NCI-H1694 treated with DMSO at 0.1 percent for 48 hours (cell line): ENCODE measurements at regions not wholly inside any gene's neighbourhood (a gene's known extent, or its start where the extent isn't known, plus 50 kb on each side); places are given as distances from the start of the nearest gene placed in this dataset.

ENCODE experiments used
- DNase-seq: peaks from one replicate; lab custom pipeline; 2025; lab: John Stamatoyannopoulos, UW

DNA sequence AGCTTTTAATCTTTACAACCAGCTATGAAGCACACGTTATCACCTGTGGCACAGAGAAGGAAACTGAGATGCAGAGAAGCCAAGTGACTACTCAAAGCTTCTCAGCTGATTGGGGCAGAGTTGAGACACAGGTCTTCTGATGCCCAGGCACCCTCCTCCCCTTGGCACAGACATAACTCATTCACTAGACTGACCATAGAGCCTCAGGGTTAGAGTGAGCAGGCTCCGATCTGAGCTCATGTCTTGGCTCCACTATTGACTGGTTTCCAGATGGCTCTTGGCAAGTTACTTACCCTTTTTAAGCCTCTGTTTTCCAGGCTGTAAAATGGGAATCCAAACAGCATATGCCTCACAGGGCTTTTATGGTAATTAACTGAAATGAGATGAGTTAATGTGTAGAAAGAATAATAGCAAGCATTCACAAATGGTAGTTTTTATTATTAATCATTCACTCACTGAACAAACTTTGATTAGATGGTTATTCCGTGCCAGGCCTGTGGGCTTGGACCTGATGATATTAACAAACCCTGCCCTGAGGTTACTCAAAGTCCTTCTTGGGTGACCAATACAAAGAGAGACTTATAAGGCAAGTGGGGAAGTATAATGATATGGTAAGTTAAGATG, 184.3 kb downstream of the ANXA2 start:
- DNase-seq: no peak

DNA sequence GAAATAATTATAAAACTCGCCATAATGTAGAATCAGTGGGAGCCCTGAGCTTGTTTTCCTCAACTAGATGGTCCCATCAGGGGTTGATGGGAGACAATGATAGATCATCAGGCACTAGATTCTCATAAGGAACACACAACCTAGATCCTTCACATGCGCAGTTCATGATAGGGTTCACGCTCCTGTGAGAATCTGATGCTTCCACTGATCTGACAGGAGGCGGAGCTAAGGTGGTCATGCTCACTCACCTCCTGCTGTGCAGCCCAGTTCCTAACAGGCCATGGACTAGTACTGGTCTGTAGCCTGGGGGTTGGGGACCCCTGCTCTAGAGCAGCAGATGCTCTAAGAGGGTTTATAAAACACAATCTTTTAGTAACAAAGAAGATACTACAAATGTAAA, 183.6 kb downstream of the ANXA2 start:
- no peak for DNase-seq

DNA sequence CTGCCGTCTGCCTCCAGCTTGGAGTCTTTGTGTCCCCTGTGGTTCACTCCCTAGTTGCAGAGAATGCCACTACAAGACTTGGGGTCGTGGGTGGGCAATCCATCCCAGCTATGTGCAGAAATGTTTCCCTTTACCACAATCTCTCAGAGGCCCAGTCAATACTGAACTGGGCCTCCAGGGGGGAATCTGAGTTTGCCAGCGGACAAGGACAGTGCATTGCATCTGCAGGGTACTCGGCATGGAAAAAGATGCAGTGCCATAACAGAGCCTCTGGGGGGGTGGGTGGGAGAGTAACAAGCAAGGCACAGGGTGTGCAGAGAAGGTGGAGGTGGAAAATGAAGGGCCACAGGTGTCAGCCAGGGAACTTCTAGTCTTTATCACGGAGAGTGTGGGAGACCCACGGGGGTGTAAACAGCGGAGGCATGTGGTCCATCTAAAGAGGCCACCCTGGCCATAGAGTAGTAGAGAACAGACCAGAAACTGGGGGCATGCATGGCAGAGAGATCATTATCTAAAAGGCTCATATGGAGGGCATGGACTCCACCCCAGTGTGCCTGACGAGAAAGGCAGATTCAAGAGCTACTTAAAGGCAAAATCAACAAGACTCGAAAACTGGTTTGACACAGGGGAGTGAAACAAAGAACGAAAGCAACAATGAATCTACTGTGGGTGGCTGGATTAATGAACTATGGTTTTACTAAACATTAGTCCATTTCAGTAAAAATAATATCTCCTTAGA, 182.4 kb downstream of the ANXA2 start:
- no peak for DNase-seq

DNA sequence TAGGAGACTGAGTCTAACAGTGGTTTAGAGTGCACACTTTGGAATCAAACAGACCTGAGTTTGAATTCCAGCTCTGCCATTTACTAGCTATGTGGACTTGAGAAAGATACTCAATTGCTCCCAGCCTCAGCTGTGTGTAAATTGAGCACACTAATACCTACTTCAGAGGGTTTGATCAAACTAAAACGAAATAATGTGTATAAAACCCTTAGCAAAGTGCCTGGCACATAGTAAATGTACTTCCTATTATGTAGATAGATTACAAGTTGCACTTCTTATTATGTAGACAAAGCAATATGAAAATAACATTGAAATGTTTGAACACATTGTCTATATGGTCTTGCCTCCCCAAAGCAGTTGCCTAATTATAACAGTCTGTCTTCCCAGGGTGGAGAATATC, 180.6 kb downstream of the ANXA2 start:
- DNase-seq: no peak

DNA sequence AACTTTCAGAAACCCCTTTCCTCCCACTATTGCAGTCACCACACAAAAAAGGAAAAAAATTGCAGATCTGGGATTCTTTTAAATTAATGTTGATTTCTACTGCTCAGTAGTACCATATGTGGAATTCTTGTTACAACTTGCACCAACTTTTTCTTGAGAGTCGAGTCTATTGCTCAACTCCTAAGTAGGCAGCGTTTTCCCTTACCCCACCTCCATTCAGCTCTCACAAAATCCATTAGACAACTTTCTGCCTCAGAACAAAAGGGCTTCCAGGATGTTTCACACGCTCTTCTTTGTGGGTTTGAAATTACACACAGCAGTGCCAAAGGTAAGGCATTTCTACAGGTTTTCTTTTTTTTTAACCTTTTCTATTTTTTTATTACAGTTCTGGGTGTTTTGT, 179.5 kb downstream of the ANXA2 start:
- no peak for DNase-seq

DNA sequence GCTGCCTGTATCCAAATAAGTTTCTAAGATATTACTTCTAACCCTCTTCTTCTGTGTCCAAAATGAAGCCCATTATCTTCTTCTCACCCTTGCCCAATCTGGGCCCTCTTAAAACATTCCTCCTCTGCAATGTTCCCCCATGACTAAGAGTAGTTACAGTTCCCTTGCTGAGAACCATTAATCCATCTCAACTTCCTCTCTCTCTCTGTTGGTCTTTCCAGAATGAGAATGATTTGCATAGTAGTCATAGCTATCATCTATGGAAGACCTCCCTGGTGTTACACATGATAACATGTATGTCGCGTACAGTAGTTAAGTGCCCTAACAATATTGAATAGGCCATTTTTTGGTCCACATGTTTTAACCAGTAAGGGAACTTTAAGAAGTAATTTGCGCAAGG, 177.9 kb downstream of the ANXA2 start:
- DNase-seq: no peak

DNA sequence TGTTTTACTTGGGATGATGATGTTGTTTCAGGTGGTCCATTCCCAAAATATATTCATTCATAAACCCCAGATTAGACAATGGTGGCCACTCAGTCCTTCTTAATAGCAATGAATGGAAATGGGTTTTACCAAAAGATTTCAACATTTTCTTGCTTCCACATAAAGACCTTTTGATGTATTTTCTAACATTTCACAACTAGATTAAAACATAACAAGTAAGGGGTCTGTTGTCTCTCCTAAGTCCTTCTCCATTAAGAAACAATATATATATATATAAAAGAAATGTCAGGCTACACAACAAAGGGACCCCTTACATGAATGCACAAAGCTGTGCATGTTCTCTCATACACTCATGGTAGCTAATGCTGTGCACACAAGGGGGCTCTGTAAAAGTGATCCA, 176.4 kb downstream of the ANXA2 start:
- no peak for DNase-seq

DNA sequence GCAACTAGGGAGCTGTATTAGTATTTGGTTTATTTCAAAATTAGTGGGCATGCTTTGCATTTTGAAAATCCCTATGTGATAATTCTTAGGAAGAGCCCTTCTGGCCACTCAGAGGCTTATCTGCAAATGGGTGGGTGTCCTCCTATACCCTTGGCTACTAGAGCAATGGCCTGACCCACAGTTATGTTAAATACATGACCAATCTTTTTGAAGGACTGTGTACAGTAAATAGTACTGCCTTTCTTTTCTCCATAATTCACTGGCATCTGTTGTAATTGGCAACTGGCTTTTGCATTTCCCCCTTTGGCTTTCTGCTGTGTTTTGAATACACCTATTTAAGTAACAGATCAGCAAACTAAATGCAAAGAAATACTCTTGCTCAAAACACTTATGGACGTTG, 175.4 kb downstream of the ANXA2 start:
- no peak for DNase-seq

DNA sequence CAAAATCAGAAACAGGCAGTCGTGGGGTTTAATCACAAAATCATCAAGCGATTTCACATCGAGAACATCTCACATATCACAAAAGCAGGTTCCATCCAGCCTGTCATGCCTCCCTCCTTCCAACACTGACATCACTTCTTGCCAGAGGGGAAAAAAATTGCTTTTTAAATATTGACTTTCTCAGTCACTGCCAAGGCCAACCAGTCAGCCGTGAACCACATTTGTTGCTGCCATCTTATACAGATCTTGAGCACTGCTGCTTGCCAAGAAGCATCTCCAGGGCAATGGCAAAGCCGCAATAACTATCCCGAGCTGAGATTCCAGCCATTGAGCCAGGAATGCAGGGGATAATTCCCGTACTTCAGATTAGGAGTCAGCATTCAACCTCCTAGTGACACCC, 174.6 kb downstream of the ANXA2 start:
- DNase-seq: no peak

DNA sequence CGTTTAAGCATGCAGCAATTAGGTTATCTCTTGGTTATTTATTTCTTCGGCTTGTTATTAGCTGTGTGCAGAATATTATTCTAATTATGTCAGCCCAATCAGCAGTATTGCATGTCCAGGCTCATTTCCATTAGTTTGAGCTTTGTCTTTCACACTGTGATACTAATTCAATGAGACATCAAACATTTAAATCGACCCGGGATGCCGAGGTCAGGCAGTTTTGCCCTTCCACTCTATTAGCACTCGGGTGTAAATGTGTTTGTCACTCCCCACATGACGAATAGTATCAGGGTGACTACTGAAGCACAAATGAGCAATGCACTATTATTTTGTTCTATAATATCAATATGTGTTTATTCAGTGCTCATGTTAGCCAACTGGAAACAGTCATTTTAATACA, 170.9 kb downstream of the ANXA2 start:
- no peak for DNase-seq

DNA sequence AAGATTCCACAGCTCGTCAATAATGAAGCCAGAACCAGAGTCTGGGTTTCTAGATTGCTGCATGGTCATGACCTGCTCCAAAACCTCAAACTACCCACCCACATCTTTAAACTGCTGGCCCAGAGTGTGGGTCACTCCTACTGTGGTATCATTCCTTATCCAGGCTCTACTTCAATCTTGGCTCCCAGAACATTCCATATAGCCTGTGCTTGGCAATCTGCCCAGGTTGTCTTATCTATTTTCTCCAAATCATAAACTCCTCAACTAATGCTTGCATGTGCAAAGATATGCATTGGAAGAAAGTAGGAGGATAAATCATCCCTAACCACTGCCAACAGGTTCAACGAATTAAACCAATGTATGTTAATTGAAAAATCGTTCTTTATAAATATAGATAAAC, 169.7 kb downstream of the ANXA2 start:
- DNase-seq: no peak

DNA sequence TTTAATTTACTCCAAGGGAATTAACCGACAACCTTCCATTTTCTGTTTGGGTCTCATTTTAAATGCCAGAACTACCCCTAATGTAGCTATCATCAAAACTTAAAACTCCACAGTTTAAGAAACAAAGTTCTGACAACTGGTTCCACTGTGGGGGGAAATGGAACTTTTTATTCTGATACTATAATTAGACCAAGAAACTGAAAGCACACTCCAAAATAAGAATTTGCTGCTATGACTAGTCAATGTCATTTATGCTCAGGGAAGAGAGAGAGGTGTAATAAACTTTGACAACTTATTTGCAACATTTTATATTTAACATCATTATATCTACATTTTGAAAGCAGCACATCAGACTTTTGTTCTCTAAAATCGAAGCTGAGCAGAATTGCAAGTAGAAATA, 169.2 kb downstream of the ANXA2 start:
- no peak for DNase-seq

DNA sequence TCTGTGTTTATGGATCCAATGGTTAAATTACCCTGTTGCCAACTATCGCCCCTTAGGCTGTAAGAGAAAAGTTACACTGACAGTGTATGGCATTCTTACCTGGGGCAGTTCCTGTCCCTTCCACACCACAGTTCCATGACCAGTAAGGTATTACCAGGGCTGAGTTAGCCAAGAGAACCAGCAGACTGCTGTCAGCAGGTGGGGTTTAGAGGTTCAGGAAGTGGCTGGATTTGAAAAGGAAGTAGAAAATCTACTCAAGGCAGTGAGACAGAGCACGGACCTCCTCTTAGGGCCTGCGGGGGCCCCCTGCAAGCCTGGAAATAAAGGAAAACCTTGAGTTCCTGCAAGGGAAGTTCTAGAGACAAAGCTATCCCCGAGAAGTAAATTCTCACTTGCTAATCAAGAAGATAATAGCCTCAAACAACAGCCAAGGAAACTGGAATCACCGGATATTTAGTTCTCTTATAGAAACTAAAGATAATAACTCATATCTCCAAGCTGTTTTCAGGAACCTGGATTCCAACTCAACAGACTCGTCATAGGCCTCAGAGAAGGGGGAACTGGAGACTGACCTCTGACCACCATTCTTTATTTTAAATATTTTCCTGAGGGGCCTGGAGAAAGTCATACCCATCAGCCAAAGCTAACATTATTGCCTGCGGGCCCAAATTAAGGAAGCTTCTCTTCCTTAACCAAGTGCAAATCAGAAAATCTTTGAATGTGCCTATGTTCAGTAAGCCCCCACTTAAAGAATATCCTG, 161.7 kb downstream of the ANXA2 start:
- DNase-seq: no peak

DNA sequence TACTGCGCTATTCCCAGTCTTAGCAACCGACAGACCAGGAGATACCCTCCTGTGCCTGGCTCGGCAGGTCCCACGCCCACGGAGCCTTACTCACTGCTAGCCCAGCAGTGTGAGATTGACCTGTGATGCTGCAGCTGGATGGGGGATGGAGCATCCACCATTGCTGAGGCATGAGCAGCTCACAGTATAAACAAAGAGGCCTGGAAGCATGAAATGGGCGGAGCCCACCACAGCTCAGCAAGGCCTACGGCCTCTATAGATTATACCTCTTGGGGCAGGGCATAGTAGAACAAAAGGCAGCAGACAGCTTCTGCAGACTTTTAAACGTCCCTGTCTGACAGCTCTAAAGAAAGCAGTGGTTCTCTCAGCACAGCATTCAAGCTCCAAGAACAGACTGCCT, 160.3 kb downstream of the ANXA2 start:
- no peak for DNase-seq

DNA sequence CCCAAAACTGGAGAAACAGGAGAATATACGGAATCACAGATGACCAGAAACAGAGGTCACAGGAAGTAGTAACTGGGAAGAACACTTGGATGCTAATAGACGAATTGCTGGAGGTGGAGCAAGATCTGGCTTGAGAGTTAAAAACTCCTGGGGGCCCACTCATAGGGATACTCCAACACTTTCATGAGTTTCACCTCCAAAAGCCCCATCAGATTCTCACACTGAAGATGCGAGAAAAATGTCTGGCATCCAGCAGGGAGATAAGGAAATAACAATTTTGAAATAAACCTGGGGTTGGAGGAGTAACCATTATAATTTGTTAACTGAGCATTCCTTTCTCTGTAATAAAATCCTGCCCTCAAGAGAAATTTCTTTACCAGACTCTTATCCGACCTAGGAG, 154.0 kb downstream of the ANXA2 start:
- DNase-seq: no peak

DNA sequence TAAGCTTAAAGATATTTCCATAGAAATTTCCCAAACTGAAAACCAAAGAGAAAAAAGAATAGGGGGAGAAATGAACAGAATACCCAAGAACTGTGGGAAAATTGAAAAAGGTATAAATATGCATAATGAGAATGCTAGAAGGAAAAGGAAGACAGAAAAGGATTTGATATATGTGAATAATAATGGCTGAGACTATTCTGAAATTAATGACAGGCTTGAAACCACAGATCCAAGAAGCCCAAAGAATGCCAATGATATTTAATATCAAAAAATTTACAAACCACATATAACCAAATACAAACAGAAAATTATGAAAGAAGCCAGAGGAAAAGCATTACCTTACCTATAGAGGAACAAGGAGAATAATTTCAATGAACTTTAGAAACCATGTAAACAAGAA, 153.0 kb downstream of the ANXA2 start:
- DNase-seq: no peak

DNA sequence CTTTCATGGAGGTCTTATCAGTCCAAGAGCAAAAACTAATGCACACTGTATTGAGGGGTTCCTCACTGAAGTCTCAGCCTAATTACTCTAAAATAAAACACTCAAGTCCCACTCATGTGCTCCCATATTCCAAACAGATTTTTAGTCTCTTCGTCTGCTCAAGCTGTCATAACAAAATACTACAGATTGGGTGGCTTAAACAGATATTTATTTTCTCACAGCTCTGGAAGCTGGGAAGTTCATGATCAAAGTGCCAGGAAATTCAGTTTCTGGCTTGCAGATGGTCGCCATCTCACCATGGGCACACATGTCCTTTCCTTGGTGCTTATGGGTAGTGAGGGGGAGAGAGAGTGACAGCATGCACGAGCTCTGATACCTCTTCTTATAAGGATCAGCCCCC, 147.5 kb downstream of the ANXA2 start:
- DNase-seq: no peak

DNA sequence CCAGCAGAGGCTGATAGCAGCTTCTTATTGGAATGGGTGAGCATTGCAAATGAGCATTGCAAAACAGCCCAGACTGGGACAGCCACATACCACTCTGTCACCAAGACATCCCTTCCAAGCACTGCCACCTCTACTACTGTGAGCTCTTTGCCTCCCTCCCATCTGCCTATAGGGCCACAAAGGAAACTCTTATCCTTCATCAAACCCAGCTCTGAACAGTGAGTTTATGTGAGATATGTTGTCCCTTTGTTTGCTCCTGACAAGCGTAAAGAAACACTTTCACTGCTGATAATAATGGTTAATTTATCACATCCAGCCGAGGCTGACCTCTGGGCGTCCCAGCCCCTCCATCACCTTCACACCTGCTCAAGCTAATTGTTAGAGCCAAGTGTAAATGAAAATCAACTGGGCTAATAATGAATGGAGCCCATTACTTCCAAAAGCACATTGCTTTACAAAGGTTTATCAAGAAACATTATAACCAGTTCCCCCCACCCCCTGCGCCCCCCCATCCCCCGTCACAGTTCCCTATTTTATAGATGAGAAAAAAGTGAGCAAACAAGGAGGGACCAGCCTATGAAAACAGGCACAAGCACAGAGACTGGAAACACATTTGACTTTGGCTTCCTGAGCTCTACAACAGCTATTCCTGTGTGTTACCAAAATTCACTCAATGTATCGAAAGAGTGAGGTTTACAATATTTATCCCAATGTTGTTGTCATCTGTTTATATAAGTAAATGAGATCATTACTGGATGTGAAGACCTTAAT, 146.3 kb downstream of the ANXA2 start:
- DNase-seq: no peak

DNA sequence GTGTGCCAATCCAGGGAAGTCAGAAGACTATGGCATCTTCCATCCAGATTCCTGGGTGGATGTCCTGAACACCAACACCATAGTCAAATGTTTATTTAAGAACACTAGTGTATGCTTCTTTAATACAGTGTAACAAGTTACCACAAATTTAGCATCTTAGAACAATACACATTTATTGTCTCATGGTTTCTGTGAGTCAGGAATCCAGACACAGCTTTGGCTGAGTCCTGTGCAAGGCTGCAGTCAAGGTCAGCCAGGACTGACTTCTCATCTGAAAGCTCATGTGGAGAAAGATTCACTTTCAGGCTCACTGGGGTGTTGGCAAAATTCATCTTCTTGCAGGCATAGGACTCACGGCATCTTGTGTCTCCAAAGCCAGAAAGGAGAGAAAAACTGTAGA, 143.4 kb downstream of the ANXA2 start:
- no peak for DNase-seq

DNA sequence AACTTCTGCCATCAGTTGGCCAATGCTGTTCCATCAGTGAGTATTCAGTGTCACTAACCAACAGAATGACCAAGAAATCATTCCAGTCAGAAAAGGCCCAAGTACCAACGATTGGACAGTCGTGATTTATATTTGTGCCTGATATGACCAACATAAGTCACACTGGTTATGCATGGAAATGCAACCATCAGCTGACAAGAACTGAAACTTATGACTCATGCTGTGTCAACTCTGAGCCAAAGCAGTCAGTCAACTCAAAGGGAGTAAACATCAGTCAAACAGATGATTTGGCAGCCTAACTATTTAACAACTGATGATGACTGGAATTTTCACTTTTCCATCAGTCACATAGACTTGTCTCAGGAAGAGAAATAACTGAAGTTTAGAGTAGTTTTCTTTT, 142.4 kb downstream of the ANXA2 start:
- no peak for DNase-seq

DNA sequence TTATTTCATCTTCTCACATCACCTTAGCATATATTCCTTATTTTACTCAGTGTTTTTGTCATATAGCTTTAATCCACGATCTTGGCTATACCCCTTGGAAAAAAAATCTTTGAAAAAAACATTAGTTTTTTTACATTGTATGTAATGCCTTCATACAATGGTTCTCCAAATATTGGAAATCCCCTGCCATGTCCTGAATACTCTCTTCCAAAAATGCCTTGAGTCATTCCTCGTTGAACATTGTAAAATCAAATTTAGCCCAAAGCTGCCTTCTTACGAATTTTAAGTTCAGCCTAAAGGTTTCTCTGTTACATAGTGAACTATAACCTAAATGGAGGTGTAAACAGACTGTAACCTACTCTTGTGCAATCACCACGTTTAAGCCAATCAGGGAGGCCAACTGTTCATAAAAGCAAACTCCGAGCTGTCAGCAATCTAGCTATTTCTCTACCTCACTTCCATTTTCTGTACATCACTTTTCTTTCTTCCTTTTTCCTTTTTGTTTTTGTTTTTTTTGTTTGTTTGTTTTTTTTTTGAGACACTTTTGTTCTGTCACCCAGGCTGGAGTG, 140.1 kb downstream of the ANXA2 start:
- no peak for DNase-seq

DNA sequence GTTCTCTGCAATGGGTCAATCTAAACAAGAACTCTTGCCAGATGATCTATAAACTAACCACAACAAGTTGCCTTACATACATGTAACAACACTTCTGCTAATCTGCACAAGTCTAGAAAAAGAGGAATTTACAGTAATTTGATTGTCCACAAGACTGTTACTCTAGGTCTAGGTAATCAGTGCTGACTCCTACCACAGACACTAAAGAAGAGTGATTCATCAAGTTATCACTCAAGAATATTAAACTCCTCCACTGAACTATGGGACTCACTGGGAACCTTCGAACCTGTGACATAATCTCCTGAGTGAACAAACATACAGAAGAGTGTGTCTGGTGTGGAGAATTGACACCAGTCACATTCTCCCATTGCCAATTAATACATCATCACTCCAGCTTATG, 138.3 kb downstream of the ANXA2 start:
- no peak for DNase-seq
